Fibroblast of villous mesenchyme (primary cell): ENCODE measurements at regions not wholly inside any gene's neighbourhood (a gene's known extent, or its start where the extent isn't known, plus 50 kb on each side); places are given as distances from the start of the nearest gene placed in this dataset.

ENCODE experiments used
- DNase-seq: peaks from one replicate; pipeline ENCODE4 v3.0.0-alpha.2; 2010; ENCODE audit warnings: low read depth
- H3K4me3 ChIP-seq: 2 replicates; pipeline ENCODE4 v1.5.1; 2011; ENCODE audit warnings: low read depth, mild to moderate bottlenecking, low read length
- CTCF ChIP-seq: IDR thresholded peaks from 2 replicates; pipeline ENCODE4 v1.5.1; 2012; ENCODE audit warnings: low read depth, mild to moderate bottlenecking, low read length; ENCODE audit not compliant: insufficient read depth

GRCh38 chr10:83667594-83667993, 471.7 kb upstream of the GHITM start:
- no peak overlapping the region for H3K4me3 ChIP-seq
- TF ChIP-seq CTCF = no peak
- DNase-seq = no peak

DNA sequence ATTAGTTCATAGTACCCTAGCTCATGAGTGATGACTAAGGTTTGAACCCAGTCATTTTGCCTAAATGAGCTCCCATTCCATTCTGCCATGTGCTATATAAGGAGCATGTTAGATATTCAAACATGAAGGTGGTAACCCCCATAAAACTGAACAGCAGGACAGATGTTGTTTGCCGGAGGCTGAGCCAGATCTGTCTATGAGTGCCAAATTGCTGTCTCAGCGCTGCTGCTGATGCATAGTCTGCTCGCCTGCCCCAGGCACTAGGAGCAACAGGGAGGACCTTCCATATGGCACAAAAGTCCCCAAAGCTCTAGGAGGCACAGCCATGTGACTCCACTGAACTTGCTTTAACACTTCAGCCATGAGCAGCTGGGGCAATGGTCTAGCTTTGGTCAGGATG, 466.0 kb upstream of the GHITM start:
- no peak for TF ChIP-seq CTCF
- DNase-seq = peak; percentile 40
- H3K4me3 ChIP-seq = no peak overlapping the region

DNA sequence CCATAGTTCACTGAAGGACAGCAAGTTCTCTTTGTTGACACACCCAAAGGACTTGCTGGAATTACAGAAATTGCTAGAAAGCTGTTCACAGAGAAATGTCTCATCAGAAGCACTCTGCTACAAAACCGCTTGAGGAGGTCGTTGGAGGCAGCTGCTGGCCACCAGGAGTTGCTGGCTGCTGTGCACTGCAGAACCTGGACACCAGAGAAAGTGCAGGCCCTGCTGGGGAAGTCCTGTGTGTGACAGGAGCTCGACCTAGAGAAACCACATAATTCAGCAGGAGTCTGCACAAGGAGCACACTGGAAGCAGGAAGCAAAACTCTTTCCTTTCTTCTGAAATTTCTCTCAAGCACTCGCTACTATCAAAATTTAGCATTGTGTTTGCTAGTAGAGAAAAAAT, 461.5 kb upstream of the GHITM start:
- peak; percentile 31 for DNase-seq
- no peak for TF ChIP-seq CTCF
- H3K4me3 ChIP-seq = no peak overlapping the region

DNA sequence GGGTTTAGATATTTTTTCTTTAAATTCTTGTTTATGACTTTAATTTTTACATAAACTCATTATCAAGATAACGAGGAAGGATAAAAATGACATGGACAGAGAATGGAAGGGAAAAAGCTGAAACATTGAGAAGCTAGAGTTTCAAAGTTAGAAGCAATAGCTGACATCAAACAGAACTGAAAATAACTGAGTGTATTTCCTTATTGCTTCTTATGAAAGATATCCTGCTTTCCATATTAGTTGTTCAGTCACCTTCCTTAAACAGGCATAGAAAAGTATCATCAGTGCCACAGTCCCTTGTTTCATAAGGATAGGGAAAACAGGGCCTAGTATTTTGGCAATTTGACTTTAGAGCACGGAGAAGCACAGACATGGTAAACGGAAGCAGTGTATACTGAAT, 460.5 kb upstream of the GHITM start:
- no peak for TF ChIP-seq CTCF

GRCh38 chr10:83680470-83680891, 458.8 kb upstream of the GHITM start:
- no peak for DNase-seq
- no peak for TF ChIP-seq CTCF
- no peak overlapping the region for H3K4me3 ChIP-seq

More for the DNA sequence above, 460.5 kb upstream of the GHITM start:
- DNase-seq = no peak
- no peak overlapping the region for H3K4me3 ChIP-seq

DNA sequence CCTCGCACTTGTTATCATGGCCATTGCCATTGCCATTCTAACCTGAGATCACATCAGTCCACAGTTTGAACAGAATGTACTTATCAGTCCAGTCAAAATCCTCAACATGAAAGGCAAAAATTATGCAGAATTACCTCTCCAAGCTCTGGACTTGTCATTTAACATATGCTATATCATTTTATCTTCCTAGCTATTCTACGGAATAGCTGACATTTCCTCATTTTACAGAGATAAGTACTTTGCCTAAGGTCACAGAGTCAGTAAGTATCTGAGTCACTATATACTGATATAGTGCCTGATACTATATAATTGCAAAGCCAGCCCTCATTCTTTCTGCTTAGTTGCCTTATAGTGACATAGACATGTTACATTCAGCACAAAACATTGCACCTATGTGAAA, 456.9 kb upstream of the GHITM start:
- no peak for TF ChIP-seq CTCF
- no peak overlapping the region for H3K4me3 ChIP-seq
- no peak for DNase-seq

DNA sequence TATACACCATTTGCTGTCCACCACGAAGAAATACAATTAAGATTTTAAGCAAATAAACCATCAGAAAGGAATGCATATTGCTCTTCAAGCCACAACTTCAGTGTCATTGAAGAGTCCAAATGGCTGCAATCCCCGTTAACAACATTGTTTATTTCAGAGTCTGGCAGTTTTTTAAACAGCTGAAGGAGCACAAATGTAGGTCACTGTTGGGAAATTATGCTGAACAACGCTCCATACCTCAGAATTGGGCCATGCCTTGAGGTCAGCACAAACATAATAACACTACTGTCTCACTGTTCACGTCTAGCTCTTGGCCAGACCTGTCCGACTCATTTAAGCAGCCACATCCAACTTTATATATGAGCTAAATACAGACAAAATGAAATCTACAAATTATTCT, 453.9 kb upstream of the GHITM start:
- peak; percentile 71 for DNase-seq
- TF ChIP-seq CTCF = no peak
- no peak overlapping the region for H3K4me3 ChIP-seq
